SIG-M5 treated with dmso at 0.1 percent for 504 hours (cell line): ENCODE measurements at regions not wholly inside any gene's neighbourhood (a gene's known extent, or its start where the extent isn't known, plus 50 kb on each side); places are given as distances from the start of the nearest gene placed in this dataset.
A peak's percentile ranks its signal among the peaks of the same experiment; 100 is the strongest.

Experiments
- DNase-seq: peaks from one replicate; lab custom pipeline; 2025; ENCODE audit not compliant: unreplicated experiment; lab: John Stamatoyannopoulos, UW

DNA sequence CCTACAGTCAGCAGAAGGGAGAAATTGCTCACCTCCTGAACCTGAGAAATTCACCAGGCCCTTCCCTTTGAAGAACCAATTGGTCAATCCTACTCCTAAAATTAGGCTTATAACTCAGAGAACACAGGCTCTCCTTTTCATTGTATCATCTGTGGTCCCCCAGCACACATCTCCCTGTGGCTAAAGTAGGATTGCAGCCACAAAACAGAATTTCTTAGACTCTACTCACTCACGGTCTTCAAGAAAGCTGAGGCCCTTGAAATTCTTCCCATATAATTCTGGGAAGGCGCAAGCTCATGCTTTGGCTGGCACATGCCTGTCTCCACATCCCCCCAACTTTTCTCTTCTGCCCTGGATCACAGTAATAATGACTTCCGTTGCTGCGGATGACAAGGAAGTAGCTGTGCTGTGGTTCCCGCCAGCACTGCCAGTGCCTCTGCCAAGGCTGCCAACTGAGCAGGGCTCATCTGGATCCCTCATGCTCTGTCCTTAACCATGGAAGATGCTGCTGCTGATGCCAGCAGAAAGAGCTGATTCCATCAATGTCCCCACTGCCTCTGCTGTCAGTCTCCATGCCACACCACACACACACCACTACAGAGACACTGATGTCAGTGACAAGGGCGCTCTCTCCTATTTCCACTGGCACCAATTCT is 200.6 kb upstream of the POU2AF2 start:
- no peak for DNase-seq

DNA sequence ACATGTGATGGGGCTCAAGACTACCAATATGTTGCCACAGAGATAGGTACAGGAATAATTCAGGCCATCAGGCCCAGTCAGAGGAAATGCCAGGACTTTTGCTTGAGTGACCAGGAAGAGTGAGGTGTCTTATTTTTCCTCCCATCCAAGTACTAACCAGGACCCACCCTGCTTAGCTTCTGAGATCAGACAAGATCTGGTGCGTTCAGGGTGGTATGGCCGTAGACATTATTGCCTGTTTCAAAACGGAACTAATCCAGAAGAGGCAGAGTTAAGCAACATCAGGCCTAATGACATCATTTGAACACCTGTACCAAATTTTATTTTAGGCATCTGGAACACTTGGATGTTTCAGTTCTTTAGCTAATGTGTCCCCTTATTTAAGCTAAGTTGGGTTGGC is 205.5 kb upstream of the POU2AF2 start:
- no peak for DNase-seq

DNA sequence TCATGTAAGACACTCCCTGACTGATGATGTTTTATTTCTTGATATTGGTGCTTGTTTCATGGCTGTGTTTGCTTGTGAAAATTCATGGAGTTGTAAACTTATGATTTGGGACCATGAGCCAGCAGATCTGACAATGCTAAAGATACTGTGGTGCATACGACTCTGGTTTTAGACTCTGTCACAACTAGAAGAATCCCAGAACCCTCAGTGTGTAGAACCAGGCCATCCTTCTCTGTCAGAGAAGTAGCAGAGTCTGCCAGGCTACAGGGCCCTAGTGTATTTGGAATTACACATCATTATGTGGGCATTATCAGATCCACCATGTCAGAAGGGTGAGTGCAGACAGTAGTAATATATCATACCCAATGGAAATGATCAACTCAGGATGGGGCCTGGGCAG is 209.8 kb upstream of the POU2AF2 start:
- DNase-seq = no peak

DNA sequence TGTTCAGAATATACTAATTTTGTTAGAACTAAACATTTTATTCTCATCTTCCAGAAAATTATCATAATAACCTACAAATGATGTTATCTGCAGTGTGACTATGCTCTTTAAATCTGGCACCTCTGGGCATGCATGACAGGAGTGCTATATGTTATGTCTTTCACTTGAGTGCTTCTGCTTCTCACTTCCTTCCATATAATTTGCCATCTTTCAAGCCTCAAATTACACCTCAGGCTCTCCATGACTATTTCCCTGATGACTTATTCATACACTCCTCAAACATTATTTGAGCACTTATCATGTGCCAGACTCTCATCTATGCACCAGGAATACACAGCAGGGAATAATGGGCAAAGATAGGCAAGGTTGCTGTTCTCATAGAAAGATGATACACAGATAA is 219.3 kb upstream of the POU2AF2 start:
- DNase-seq = no peak

GRCh38 chr11:111021131-111021530 is 224.4 kb upstream of the POU2AF2 start:
- DNase-seq = no peak

DNA sequence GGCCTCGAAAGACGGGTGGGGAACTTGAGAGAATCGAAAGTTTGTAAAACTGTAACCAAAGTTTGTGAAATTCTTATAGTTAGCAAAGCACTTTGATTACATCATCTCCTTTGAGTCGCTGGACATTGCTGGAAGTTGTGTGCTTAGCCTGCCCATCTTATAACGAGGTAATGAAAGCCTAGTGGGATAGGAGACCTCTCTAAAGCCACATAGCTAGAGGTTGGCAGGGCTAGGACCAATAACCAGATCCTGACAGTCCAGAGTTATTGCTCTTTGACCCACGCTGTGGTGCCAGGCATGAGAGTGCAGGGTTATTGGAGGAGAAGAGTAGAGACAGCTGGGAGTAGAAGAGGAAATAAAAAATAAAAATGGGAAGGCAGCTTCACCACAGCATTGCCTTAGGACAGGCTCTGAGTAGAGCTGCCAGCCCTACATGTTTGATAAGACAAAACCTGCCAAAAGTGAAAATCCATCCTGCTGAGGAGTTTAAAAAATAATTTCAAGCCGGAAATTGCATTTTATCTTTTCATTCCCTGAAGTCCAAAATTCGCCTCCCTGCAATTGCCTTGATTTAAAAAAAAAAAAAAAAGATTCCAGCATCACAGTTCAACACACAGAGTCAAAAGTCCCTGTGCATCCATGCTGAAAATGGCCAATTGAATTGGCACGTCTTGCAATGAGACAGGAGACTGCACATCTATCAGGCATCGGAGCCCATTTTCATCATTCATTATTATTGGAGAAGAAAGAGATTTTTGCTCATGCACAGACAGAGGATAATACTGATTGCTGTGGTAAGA is 225.5 kb upstream of the POU2AF2 start:
- peak; percentile 80 for DNase-seq

DNA sequence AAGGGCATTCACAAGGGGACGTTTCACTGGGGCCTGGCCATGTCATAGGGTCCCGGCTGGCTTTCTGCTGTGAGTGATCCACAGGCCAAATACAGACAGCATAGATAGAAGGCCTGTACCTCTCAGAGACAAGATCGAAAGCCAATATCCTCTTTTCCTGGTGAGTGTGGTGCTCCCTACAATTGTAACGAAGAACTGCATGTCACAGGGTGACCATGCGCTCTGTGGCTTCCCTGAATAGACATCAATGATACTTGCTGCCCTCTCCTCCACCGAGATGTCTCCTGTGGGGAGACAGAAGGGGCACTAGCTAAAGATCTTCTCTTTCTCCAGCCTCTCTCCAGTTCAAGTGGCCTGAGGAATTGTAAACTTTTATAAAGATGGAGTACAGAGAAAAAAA is 226.1 kb upstream of the POU2AF2 start:
- DNase-seq = peak; percentile 67

- peak; percentile 63 for DNase-seq
Observed at GRCh38 chr11:111018566-111018965, 227.0 kb upstream of the POU2AF2 start.

- DNase-seq = no peak
Observed at GRCh38 chr11:111012491-111012890, 233.0 kb upstream of the POU2AF2 start.

- no peak for DNase-seq
Observed at GRCh38 chr11:111011275-111011594, 234.3 kb upstream of the POU2AF2 start.

DNA sequence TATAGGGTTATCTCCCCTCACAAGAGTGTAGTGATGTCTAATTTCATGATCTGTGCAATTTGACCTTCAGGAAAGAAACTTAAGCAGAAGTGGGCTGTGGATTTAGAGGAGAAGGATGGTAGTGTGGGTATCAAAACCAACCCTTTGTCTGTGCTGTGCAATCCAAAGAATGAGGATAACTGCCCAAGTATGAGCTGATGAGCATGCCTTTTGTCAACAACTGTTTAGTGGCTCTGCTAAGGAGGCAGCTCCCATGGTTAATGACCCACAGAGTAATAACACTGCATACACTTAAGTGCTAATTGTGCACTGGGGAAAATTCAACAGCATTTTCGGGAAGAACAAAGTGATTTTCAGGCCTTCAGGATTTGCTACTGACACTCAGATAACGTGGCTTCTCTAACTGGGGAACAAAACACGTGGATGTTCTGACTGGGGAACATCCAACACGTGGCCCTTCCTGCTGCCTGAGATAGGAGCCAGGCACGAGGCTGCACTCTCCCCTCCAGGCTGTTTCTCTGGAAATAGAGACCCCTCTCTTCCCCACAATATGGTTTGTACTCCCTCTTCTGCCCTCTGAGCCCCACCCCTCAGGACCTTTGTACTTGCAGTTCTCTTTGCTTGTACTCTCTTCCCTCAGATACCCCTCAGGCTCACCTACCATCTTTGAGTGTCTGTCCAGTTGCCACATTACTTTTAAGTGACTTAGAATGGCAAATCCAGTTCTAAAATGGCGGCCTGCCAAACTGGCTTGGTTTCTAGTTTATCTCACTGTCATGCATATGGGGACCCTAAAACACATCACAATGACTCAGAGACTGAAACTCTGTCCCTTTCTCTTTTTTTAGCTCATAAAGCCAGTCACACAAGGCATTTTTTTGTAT is 234.9 kb upstream of the POU2AF2 start:
- no peak for DNase-seq

DNA sequence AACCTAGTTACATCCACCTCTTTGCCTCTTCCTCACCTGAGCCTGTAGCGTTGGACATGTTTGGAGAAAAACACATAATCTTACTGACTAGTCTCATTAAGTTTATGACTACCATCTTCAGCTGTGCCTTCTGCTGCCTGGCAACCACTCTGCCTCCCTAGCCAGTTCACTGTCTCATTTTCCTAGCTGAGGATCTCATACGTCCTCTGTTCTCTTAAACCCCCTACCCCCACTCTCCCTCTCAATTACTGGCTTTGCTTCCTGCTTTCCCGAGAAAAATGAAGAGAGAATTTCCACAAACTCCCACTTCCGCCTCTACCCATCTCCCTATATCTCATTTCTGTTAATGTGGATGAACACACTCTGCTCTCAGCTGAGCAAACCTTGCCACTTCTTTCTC is 239.3 kb upstream of the POU2AF2 start:
- no peak for DNase-seq

- no peak for DNase-seq
Observed at GRCh38 chr11:111001986-111002611, 243.4 kb upstream of the POU2AF2 start.

DNA sequence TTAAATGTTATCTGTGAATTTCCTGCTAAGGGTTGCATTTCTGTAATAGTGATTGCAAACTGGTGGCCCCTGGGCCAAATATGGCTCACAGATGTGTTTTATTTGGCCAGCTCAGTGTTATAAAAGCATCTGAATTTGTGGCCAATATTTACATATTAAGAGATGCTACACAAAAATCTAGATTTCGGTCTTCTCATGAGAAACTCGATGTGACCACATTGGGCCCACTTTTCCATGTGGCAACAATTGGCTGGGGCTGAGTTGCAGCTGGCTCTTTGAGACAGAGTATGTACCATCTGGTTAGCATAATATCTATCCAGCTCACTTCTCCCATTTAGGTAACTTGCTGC is 244.5 kb upstream of the POU2AF2 start:
- DNase-seq = no peak

DNA sequence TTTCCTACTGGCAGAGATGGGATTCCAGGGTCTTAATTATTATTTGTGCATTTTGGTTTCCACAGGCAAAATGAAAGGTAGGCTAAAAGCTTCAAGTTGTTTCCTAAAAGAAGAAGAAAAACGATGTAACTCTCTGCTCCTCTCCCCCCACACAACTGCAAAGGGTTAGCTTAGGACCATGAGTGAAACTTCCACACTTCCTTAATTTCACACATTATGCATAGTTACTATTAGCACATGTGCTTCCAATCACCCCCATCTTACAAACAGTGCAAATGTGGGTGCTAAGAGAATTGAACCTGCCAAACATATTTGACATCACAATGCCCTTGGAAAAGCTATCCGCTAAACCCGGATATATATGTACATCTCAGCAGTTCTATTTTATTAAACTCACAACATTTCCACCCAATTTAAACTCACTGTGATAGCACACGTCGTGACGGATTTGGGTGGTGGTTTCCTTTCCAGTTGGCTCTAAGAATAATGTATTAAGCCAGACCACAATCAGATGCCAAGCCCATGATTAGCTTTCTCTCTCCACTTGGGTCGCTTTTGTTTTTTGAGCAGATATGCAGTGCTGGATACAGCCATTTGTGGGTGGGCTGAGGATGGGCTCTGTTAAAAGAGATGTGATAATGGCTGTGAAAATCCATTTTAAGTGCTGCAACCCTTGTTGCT is 245.0 kb upstream of the POU2AF2 start:
- peak; percentile 16 for DNase-seq

GRCh38 chr11:110992481-110992880 is 253.0 kb upstream of the POU2AF2 start:
- DNase-seq = no peak

- no peak for DNase-seq
Observed at GRCh38 chr11:110991661-110992355, 253.7 kb upstream of the POU2AF2 start.

DNA sequence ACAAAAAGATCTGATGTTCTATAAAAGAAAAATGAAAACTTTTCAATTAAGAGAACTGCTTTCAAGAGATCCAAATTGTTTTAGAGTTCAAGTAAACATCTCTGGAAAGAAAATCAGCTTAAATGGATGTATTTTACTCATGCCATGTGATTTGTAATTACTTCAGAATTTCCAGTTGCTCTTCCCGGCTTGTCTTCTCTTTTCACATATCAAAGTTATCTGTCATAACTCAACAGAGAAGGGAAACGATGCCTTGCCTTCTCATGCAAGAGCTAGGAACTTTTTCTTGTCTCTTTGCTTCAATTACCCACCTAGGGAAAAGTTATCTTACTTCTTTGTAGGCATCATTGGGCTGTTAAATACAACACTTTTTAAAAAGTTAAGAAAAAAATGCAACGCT is 255.2 kb upstream of the POU2AF2 start:
- DNase-seq = no peak

- peak; percentile 26 for DNase-seq
Observed at GRCh38 chr11:110989428-110990133, 255.9 kb upstream of the POU2AF2 start.

GRCh38 chr11:110988671-110989070 is 256.9 kb upstream of the POU2AF2 start:
- DNase-seq = no peak
